HAP-1 (cell line): ENCODE measurements at regions not wholly inside any gene's neighbourhood (a gene's known extent, or its start where the extent isn't known, plus 50 kb on each side); places are given as distances from the start of the nearest gene placed in this dataset.

ENCODE experiments used
- DNase-seq, 2 experiments: peaks; one replicate each; pipeline ENCODE4 v3.0.0-alpha.2; 2016 to 2020; ENCODE audit warnings: low spot score in 2 of 2
- H3K27me3 ChIP-seq: fragments of 250-450 bp; sonication (Bioruptor Pico); 2 replicates; pipeline ENCODE4 v1.5.1; 2020; ENCODE audit warnings: low read depth, mild to moderate bottlenecking, moderate library complexity
- H3K36me3 ChIP-seq: fragments of 250-450 bp; sonication (Bioruptor Pico); replicated peaks from 2 replicates; pipeline ENCODE4 v1.5.1; 2020; ENCODE audit warnings: mild to moderate bottlenecking
- H3K4me1 ChIP-seq: fragments of 250-450 bp; sonication (Bioruptor Pico); 2 replicates; pipeline ENCODE4 v1.5.1; 2020; ENCODE audit warnings: mild to moderate bottlenecking
- H3K4me3 ChIP-seq: fragments of 250-450 bp; sonication (Bioruptor Pico); 2 replicates; pipeline ENCODE4 v1.5.1; 2020; ENCODE audit warnings: mild to moderate bottlenecking, moderate library complexity
- H3K9me3 ChIP-seq: fragments of 250-450 bp; sonication (Bioruptor Pico); 2 replicates; pipeline ENCODE4 v1.5.1; 2020; ENCODE audit warnings: mild to moderate bottlenecking, moderate library complexity
- in situ Hi-C: fragments of 300-500 bp; cut with MboI; formaldehyde crosslinking; loops from 3 replicates; pipeline ENCODE4 v1.14.3; 2020; ENCODE audit warnings: low sequenced_read_pairs, inconsistent platforms, mixed read lengths

GRCh38 chr18:30929718-30930117 is 112.8 kb downstream of the DSC3 start:
- Histone ChIP-seq H3K9me3 (no peaks in the 10 kb centered on the region), H3K4me3 (no peak overlapping the region), H3K27me3 (no peaks in the 10 kb centered on the region), H3K36me3 (no peaks in the 10 kb centered on the region), H3K4me1 (no peaks in the 10 kb centered on the region; the same call in 1 of the 2 replicates)
- in situ Hi-C loops: no loop called here
- no peak for DNase-seq

GRCh38 chr18:30929065-30929464 is 113.5 kb downstream of the DSC3 start:
- no peaks in the 10 kb centered on the region for H3K27me3 ChIP-seq
- H3K4me3 ChIP-seq: no peak overlapping the region
- peak in 1 of 2 experiments; percentile 28 for DNase-seq
- no peaks in the 10 kb centered on the region; the same call in 1 of the 2 replicates for H3K4me1 ChIP-seq
- in situ Hi-C loops: no loop called here
- H3K36me3 ChIP-seq: no peaks in the 10 kb centered on the region
- no peaks in the 10 kb centered on the region for H3K9me3 ChIP-seq

DNA sequence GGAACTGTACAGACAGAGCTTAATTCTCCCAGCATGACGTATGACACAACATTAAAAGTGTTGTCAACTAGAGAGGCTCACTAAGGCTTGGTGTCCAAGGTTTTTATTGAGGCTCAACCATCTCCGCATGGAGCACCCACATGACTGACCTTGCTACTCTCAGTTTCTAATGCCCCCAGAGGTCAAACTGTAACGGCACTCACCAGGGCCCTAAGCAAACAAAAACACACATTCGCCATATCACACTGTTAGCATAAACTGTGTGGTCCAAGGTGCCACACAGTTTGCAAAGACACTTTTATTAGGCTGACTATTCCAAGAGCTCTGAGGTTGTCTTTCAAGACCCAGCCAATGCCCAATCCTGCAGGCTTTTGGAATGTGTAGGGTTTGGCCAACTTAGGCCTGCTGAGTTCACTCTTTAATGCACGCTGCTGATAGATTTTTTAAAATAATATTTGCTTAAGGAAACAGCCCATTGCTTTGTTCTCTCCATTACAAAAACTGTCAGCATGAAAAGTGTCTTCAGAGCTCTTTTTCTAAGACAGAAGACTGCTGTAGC is 114.9 kb downstream of the DSC3 start:
- no peaks in the 10 kb centered on the region for H3K27me3 ChIP-seq
- no peaks in the 10 kb centered on the region for H3K9me3 ChIP-seq
- H3K36me3 ChIP-seq: no peaks in the 10 kb centered on the region
- in situ Hi-C loops: no loop called here
- no peaks in the 10 kb centered on the region for H3K4me1 ChIP-seq
- no peak overlapping the region for H3K4me3 ChIP-seq
- DNase-seq: no peak

DNA sequence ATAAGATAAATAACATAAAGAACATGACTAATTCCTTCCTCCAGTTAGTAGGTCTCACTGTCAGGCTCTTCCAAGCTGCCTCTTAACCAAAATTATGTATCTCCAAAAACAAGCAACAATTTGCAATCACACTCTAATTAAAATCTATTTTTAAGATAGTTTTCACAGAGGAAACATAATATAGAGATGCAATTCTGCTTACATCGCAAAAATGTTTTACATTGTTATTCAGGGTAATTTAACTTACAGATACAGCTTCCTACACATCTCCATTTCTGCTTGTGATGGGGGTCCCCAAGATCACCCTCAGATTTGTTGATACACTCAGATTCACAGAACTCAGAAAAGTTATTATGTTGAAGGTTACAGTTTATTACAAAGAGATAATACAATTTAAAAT is 115.5 kb downstream of the DSC3 start:
- no peaks in the 10 kb centered on the region for H3K36me3 ChIP-seq

GRCh38 chr18:30925795-30926194 is 116.7 kb downstream of the DSC3 start:
- no peaks in the 10 kb centered on the region for H3K4me1 ChIP-seq
- in situ Hi-C loops: no loop called here
- peak in 1 of 2 experiments; percentile 59 for DNase-seq
- H3K27me3 ChIP-seq: no peaks in the 10 kb centered on the region
- no peak overlapping the region for H3K4me3 ChIP-seq
- H3K9me3 ChIP-seq: no peaks in the 10 kb centered on the region
- no peaks in the 10 kb centered on the region for H3K36me3 ChIP-seq

More for the DNA sequence above, 115.5 kb downstream of the DSC3 start:
- no peak overlapping the region for H3K4me3 ChIP-seq
- H3K4me1 ChIP-seq: no peaks in the 10 kb centered on the region
- in situ Hi-C loops: no loop called here
- H3K27me3 ChIP-seq: no peaks in the 10 kb centered on the region
- DNase-seq: no peak
- H3K9me3 ChIP-seq: no peaks in the 10 kb centered on the region

DNA sequence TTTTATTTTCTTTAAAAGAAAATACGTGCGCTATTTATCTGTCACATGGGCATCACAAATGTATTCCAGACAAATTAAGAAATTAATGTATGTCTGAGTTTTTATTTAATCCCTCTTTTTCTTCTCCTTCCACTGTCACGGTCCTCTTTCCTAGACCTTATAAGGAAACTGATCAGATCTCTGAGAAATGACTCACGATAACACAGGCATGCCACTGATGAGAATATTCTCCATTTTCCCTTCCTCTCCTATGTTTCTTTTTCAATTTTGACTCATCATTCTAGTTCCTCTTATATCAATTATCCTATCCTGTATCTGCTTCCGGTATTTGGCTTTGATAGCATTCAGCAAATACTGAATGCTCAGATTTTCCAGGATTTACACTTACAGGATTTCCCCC is 121.8 kb downstream of the DSC3 start:
- Histone ChIP-seq H3K4me1 (no peaks in the 10 kb centered on the region), H3K4me3 (no peak overlapping the region), H3K36me3 (no peaks in the 10 kb centered on the region), H3K27me3 (no peaks in the 10 kb centered on the region), H3K9me3 (no peaks in the 10 kb centered on the region)
- in situ Hi-C loops: no loop called here
- DNase-seq: no peak

DNA sequence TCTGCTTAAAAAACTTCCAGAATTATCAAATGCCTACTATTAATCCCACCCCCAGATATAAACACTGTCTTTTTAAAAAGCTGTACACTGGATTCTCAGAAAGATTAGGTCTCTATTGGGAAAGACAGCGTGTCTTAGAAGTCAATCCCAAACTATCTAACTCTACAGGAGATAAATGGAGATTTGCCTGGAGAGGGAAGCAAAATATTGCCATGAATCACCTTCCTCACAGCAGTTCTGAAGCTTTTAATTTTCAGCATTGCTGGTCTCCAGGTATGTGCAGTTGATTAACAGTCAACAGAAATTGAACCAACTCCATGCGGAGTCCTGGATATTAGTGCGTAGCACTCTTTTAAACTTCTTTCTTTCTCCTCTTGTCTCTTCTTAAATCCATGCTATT is 122.2 kb downstream of the DSC3 start:
- no peaks in the 10 kb centered on the region for H3K36me3 ChIP-seq
- in situ Hi-C loops: no loop called here
- no peaks in the 10 kb centered on the region for H3K27me3 ChIP-seq
- H3K4me1 ChIP-seq: no peaks in the 10 kb centered on the region
- no peak for DNase-seq
- no peaks in the 10 kb centered on the region for H3K9me3 ChIP-seq
- H3K4me3 ChIP-seq: no peak overlapping the region

DNA sequence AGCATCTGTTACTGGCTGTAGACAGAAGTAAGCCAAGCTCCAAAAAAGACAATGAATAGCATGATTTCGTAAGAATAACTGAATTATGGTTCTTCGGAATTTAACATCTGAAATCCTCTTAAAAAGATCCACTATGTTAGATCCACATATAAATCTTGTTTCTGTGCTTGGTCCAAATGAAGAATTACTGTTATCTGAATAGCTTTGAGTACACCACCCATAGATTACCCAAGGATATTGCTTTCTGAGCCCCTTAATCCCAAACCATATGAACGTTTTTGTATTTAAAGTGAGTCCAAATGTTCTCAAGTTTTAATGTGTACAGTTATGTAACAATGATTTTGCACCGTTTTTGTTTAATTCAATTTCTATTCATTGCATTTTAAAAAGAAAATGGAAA is 124.9 kb downstream of the DSC3 start:
- Histone ChIP-seq H3K9me3 (no peaks in the 10 kb centered on the region), H3K4me3 (no peak overlapping the region), H3K27me3 (no peaks in the 10 kb centered on the region), H3K36me3 (no peaks in the 10 kb centered on the region), H3K4me1 (no peaks in the 10 kb centered on the region)
- DNase-seq: no peak
- in situ Hi-C loops: no loop called here

DNA sequence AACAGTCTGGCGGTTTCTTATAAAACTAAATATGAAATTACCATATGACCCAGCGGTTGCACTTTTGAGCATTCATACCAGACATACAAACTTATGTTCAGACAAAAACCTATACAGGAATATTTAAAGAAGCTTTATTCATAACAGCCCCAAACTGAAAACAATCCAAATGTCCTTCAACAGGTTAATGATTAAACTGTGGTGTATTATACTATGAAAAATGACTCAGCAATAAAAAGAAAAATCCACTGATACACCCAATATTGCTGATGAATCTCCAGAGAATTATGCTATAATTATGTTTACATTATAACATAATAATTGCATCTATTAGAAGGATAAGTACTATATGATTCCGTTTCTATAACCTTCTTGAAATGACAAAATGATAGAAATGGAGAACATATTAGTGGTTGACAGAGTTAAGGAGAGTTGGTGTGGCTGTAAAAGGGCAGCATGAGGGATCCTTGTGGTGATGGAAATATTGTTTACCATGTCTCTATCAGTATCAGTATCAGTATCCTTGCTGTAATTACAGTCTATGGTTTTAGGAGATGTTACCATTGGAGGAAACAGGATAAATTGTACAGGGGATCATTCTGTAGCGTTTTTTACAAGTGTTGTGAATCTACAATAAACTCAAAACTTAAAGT is 127.1 kb downstream of the DSC3 start:
- Histone ChIP-seq H3K27me3 (no peaks in the 10 kb centered on the region), H3K9me3 (no peaks in the 10 kb centered on the region), H3K36me3 (no peaks in the 10 kb centered on the region), H3K4me3 (no peak overlapping the region), H3K4me1 (no peaks in the 10 kb centered on the region)
- in situ Hi-C loops: no loop called here
- no peak for DNase-seq

- no peaks in the 10 kb centered on the region for H3K36me3 ChIP-seq
- DNase-seq: no peak
- H3K4me3 ChIP-seq: no peak overlapping the region
- in situ Hi-C loops: no loop called here
- no peaks in the 10 kb centered on the region for H3K4me1 ChIP-seq
- H3K9me3 ChIP-seq: no peaks in the 10 kb centered on the region
- no peaks in the 10 kb centered on the region for H3K27me3 ChIP-seq
Observed at GRCh38 chr18:30908381-30908780, 134.2 kb downstream of the DSC3 start.

- H3K9me3 ChIP-seq: no peaks in the 10 kb centered on the region
- in situ Hi-C loops: no loop called here
- no peak for DNase-seq
- H3K27me3 ChIP-seq: no peaks in the 10 kb centered on the region
- H3K4me3 ChIP-seq: no peak overlapping the region
- H3K36me3 ChIP-seq: no peaks in the 10 kb centered on the region
- H3K4me1 ChIP-seq: no peaks in the 10 kb centered on the region
Observed at GRCh38 chr18:30903566-30903965, 139.0 kb downstream of the DSC3 start.

GRCh38 chr18:30889519-30890301 is 152.8 kb downstream of the DSC3 start:
- DNase-seq: peak; percentile 48 to 58
- Histone ChIP-seq H3K4me1 (peaks cover 2% of the 10 kb centered on the region; the same call in 1 of the 2 replicates), H3K36me3 (no peaks in the 10 kb centered on the region), H3K4me3 (no peak overlapping the region), H3K27me3 (no peaks in the 10 kb centered on the region), H3K9me3 (no peaks in the 10 kb centered on the region)
- in situ Hi-C loops: loop anchor here (25.0 kb wide), 1 partner anchor 1002 kb away; no protein-coding TSS in a partner anchor

- Histone ChIP-seq H3K9me3 (no peaks in the 10 kb centered on the region), H3K36me3 (no peaks in the 10 kb centered on the region), H3K27me3 (no peaks in the 10 kb centered on the region), H3K4me3 (no peak overlapping the region), H3K4me1 (no peaks in the 10 kb centered on the region)
- no peak for DNase-seq
- in situ Hi-C loops: loop anchor here (25.0 kb wide), 1 partner anchor 1001 kb away; no protein-coding TSS in a partner anchor
Observed at GRCh38 chr18:30888344-30888743, 154.2 kb downstream of the DSC3 start.

GRCh38 chr18:30886998-30887397 is 155.5 kb downstream of the DSC3 start:
- DNase-seq: no peak
- H3K27me3 ChIP-seq: no peaks in the 10 kb centered on the region
- in situ Hi-C loops: loop anchor here (25.0 kb wide), 1 partner anchor 1000 kb away; no protein-coding TSS in a partner anchor
- no peaks in the 10 kb centered on the region for H3K36me3 ChIP-seq
- H3K4me3 ChIP-seq: no peak overlapping the region
- H3K9me3 ChIP-seq: no peaks in the 10 kb centered on the region
- H3K4me1 ChIP-seq: no peaks in the 10 kb centered on the region
